IMR-90 (cell line): ENCODE measurements at regions not wholly inside any gene's neighbourhood (a gene's known extent, or its start where the extent isn't known, plus 50 kb on each side); places are given as distances from the start of the nearest gene placed in this dataset.

Experiments used
- ATAC-seq: fragments of 200-7000 bp; cut with Tn5 transposase; 2 replicates; pipeline ENCODE4 v1.9.1; 2020; ENCODE audit warnings: low read depth, mild to moderate bottlenecking, moderate library complexity
- BruUV-seq: library from RNA; stranded (reverse); fragments of 400-500 nt; replicated peaks from 2 replicates; lab custom pipeline; 2021; lab: Mats Ljungman, UMichigan
- CTCF ChIA-PET: fragments of 300-600 bp; formaldehyde crosslinking; extraction: SDS; loops from one replicate; lab custom pipeline; 2021; ENCODE audit warnings: antibody characterized with exemption; lab: Yijun Ruan, JAX
- POLR2A ChIA-PET: fragments of 300-600 bp; sonication (Branson Sonifier 250); formaldehyde crosslinking; loops from one replicate; lab custom pipeline; 2022; ENCODE audit warnings: antibody characterized with exemption; ENCODE audit not compliant: unreplicated experiment; lab: Charles Lee
- DNase-seq: peaks from one replicate; pipeline ENCODE4 v3.0.0; 2013
- H2AFZ ChIP-seq: replicated peaks from 2 replicates; pipeline ENCODE3; 2013; ENCODE audit warnings: low read length, mild to moderate bottlenecking; ENCODE audit not compliant: poor library complexity
- H2AK5ac ChIP-seq: 2 replicates; pipeline ENCODE4 v1.6.1; 2013; ENCODE audit warnings: low read depth, low read length, inconsistent platforms
- H2AK9ac ChIP-seq: replicated peaks from 2 replicates; pipeline ENCODE3; 2013; ENCODE audit warnings: mild to moderate bottlenecking, low read depth, low read length, moderate library complexity; ENCODE audit not compliant: poor library complexity
- H2BK120ac ChIP-seq: 2 replicates; pipeline ENCODE4 v1.6.1; 2013; ENCODE audit warnings: low read depth, low read length, inconsistent platforms
- H2BK15ac ChIP-seq: 3 replicates; pipeline ENCODE4 v1.6.1; 2013; ENCODE audit warnings: low read depth, low read length, inconsistent platforms
- H2BK20ac ChIP-seq: 2 replicates; pipeline ENCODE4 v1.6.1; 2013; ENCODE audit warnings: low read depth, mild to moderate bottlenecking, inconsistent platforms, low read length, moderate library complexity
- H2BK5ac ChIP-seq: 2 replicates; pipeline ENCODE4 v1.6.1; 2013; ENCODE audit warnings: mild to moderate bottlenecking, low read depth, low read length, inconsistent platforms; ENCODE audit not compliant: poor library complexity, severe bottlenecking
- H3K14ac ChIP-seq: replicated peaks from 2 replicates; pipeline ENCODE4 v1.6.1; 2013; ENCODE audit warnings: low read depth, low read length, inconsistent platforms
- H3K18ac ChIP-seq: 2 replicates; pipeline ENCODE4 v1.6.1; 2013; ENCODE audit warnings: low read depth, low read length, control low read depth
- H3K23ac ChIP-seq: 2 replicates; pipeline ENCODE4 v1.6.1; 2013; ENCODE audit warnings: low read depth, low read length, inconsistent platforms
- H3K27ac ChIP-seq: 2 replicates; pipeline ENCODE4 v1.5.1; 2013; ENCODE audit warnings: mild to moderate bottlenecking, control low read depth, low read length; ENCODE audit not compliant: insufficient read depth
- H3K27me3 ChIP-seq: 2 replicates; pipeline ENCODE4 v1.6.1; 2013; ENCODE audit warnings: low read length; ENCODE audit not compliant: control insufficient read depth, insufficient read depth
- H3K36me3 ChIP-seq: 2 replicates; pipeline ENCODE4 v1.6.1; 2013; ENCODE audit warnings: low read length, mixed read lengths; ENCODE audit not compliant: control insufficient read depth, insufficient read depth
- H3K4ac ChIP-seq: 2 replicates; pipeline ENCODE4 v1.6.1; 2013; ENCODE audit warnings: low read depth, low read length, inconsistent platforms
- H3K4me1 ChIP-seq: 2 replicates; pipeline ENCODE4 v1.6.1; 2013; ENCODE audit warnings: low read length, mixed read lengths; ENCODE audit not compliant: control insufficient read depth, insufficient read depth
- H3K4me2 ChIP-seq: 2 replicates; pipeline ENCODE4 v1.6.1; 2013; ENCODE audit warnings: low read depth, mild to moderate bottlenecking, control low read depth, low read length, moderate library complexity
- H3K4me3 ChIP-seq: 2 replicates; pipeline ENCODE4 v1.5.1; 2013; ENCODE audit warnings: low read depth, mild to moderate bottlenecking, control low read depth, low read length, moderate library complexity; ENCODE audit not compliant: insufficient read depth
- H3K56ac ChIP-seq: 2 replicates; pipeline ENCODE4 v1.6.1; 2013; ENCODE audit warnings: low read length, inconsistent platforms; ENCODE audit not compliant: insufficient read depth; ENCODE audit errors: extremely low read depth
- H3K79me1 ChIP-seq, 2 experiments: 2 replicates each; pipeline ENCODE4 v1.6.1; 2013; ENCODE audit warnings: low read length in 2 of 2, inconsistent platforms in 1 of 2, low read depth in 1 of 2
- H3K9ac ChIP-seq: 2 replicates; pipeline ENCODE4 v1.6.1; 2013; ENCODE audit warnings: low read depth, low read length, control low read depth
- H3K9me1 ChIP-seq: 2 replicates; pipeline ENCODE4 v1.6.1; 2013; ENCODE audit warnings: low read length, inconsistent platforms; ENCODE audit not compliant: insufficient read depth
- H3K9me3 ChIP-seq: 2 replicates; pipeline ENCODE4 v1.6.1; 2013; ENCODE audit warnings: low read length; ENCODE audit not compliant: control insufficient read depth, insufficient read depth
- H4K20me1 ChIP-seq: 2 replicates; pipeline ENCODE4 v1.6.1; 2013; ENCODE audit warnings: low read length, inconsistent platforms; ENCODE audit not compliant: insufficient read depth
- H4K5ac ChIP-seq: 2 replicates; pipeline ENCODE4 v1.6.1; 2013; ENCODE audit warnings: mild to moderate bottlenecking, low read depth, low read length, control low read depth
- H4K8ac ChIP-seq, 2 experiments: 2 replicates each; pipeline ENCODE4 v1.6.1; 2013; ENCODE audit warnings: low read depth in 2 of 2, low read length in 2 of 2, control low read depth in 1 of 2, inconsistent platforms in 1 of 2
- H4K91ac ChIP-seq: 2 replicates; pipeline ENCODE4 v1.6.1; 2013; ENCODE audit warnings: low read depth, low read length, inconsistent platforms; ENCODE audit not compliant: insufficient read depth
- BHLHE40 ChIP-seq: fragments of 150-350 bp; IDR thresholded peaks from 2 replicates; pipeline ENCODE4 v1.6.1; 2016; ENCODE audit warnings: mild to moderate bottlenecking, low read depth, low read length
- CEBPB ChIP-seq: IDR thresholded peaks from 2 replicates; pipeline ENCODE4 v1.6.1; 2012; ENCODE audit warnings: low read depth, low read length, improper control_type of control experiment
- MAFK ChIP-seq: IDR thresholded peaks from 2 replicates; pipeline ENCODE4 v1.6.1; 2012; ENCODE audit warnings: low read depth, low read length, improper control_type of control experiment
- MAZ ChIP-seq: IDR thresholded peaks from 2 replicates; pipeline ENCODE4 v1.6.1; 2012; ENCODE audit warnings: low read depth, mild to moderate bottlenecking, low read length, improper control_type of control experiment, moderate library complexity, borderline replicate concordance
- MXI1 ChIP-seq: IDR thresholded peaks from 2 replicates; pipeline ENCODE4 v1.6.1; 2012; ENCODE audit warnings: low read depth, mild to moderate bottlenecking, low read length, moderate library complexity, borderline replicate concordance
- NFE2L2 ChIP-seq: fragments of 150-350 bp; IDR thresholded peaks from 2 replicates; pipeline ENCODE4 v1.6.1; 2016; ENCODE audit warnings: low read depth, mild to moderate bottlenecking, low read length
- RAD21 ChIP-seq: IDR thresholded peaks from 2 replicates; pipeline ENCODE4 v1.6.1; 2012; ENCODE audit warnings: low read length, improper control_type of control experiment
- RFX5 ChIP-seq: IDR thresholded peaks from 2 replicates; pipeline ENCODE4 v1.8.0; 2012; ENCODE audit warnings: low read depth, mild to moderate bottlenecking, low read length, moderate library complexity
- WGBS, 2 experiments: methylation state at CpG; one replicate each; pipeline versions ENCODE4 v1.1.5 to v1.1.7; 2013; ENCODE audit warnings: missing lambda C conversion rate in 2 of 2; ENCODE audit not compliant: insufficient read length in 1 of 2; ENCODE audit errors: extremely low coverage in 2 of 2; 5-methylcytosine and 5-hydroxymethylcytosine counted together
- dilution Hi-C: fragments of 300-500 bp; cut with HindIII; formaldehyde crosslinking; loops from one replicate; pipeline ENCODE4 v1.14.3; 2018; ENCODE audit warnings: low sequenced_read_pairs; ENCODE audit not compliant: unreplicated experiment
- in situ Hi-C: fragments of 300-500 bp; cut with MboI; formaldehyde crosslinking; loops from 3 replicates; pipeline ENCODE4 v1.14.3; 2019; ENCODE audit warnings: low sequenced_read_pairs, inconsistent platforms, mixed read lengths
- intact Hi-C: fragments of 100-400 bp; cut with micrococcal nuclease; formaldehyde crosslinking; loops from 2 replicates; pipeline ENCODE4 v1.10.0; 2022

GRCh38 chr5:96590796-96591195, 71.4 kb upstream of the CAST start:
- Histone ChIP-seq H3K23ac (no peak overlapping the region), H2BK120ac (no peak overlapping the region), H3K4ac (no peak overlapping the region), H2BK5ac (no peak overlapping the region), H3K79me1 (no peaks in the 10 kb centered on the region), H3K14ac (no peak overlapping the region), H2BK15ac (no peak overlapping the region), H3K27ac (no peak overlapping the region), H3K4me3 (no peak overlapping the region), H3K4me2 (peak overlapping the region; percentile 40; the same call in 1 of the 2 replicates), H3K4me1 (no peaks in the 10 kb centered on the region), H4K8ac (no peak overlapping the region), H3K9me3 (no peaks in the 10 kb centered on the region), H3K56ac (no peak overlapping the region), H3K27me3 (no peaks in the 10 kb centered on the region), H4K91ac (no peak overlapping the region), H4K5ac (no peak overlapping the region), H3K9me1 (no peaks in the 10 kb centered on the region), H3K18ac (peak overlapping the region; percentile 57; the same call in 1 of the 2 replicates), H3K9ac (no peak overlapping the region), H2BK20ac (no peak overlapping the region), H4K20me1 (no peaks in the 10 kb centered on the region), H2AK5ac (no peak overlapping the region), H3K36me3 (no peaks in the 10 kb centered on the region), H2AK9ac (no peak overlapping the region), H2AFZ (no peak overlapping the region)
- in situ Hi-C loops = no loop called here
- ChIA-PET CTCF (no interaction called here), POLR2A (interaction anchor here (0.6 kb wide), 1 partner anchor 98 kb away, joined by 5 read pairs; no protein-coding TSS in a partner anchor)
- intact Hi-C loops = no loop called here
- DNase-seq (no peak), ATAC-seq (no peak)
- BruUV-seq = no TSS peak
- dilution Hi-C loops = no loop called here
- no peak for TF ChIP-seq BHLHE40
- no peak for TF ChIP-seq MXI1
- TF ChIP-seq NFE2L2 = no peak
- no peak for TF ChIP-seq MAZ
- TF ChIP-seq RFX5 = no peak
- TF ChIP-seq MAFK = no peak
- no peak for TF ChIP-seq RAD21
- TF ChIP-seq CEBPB = peak; percentile 90
- 50% methylated on average over 1 of the region's 2 CpGs; no CpG with 5 or more reads in 1 of the 2 experiments for WGBS, 2 experiments
